T-helper 1 cell treated with Interleukin-12 subunit alpha and Interleukin-12 subunit beta and Interleukin-4 antibody, amounts not matched to agents 30 ng/mL and 1 ng/mL, for 36 hours (primary cell): ENCODE measurements at regions not wholly inside any gene's neighbourhood (a gene's known extent, or its start where the extent isn't known, plus 50 kb on each side); places are given as distances from the start of the nearest gene placed in this dataset.

ENCODE experiments used
- intact Hi-C: fragments of 100-400 bp; cut with micrococcal nuclease; formaldehyde crosslinking; loops from one replicate; pipeline ENCODE4 v1.15.1; 2024

- intact Hi-C loops: loop anchor here (2.0 to 5.0 kb wide), 2 partner anchors 101 to 425 kb away; no protein-coding TSS in a partner anchor
Measured at GRCh38 chr12:91978143-91978542, 167.5 kb downstream of the BTG1 start.

GRCh38 chr12:91975891-91976290 lies 169.8 kb downstream of the BTG1 start:
- intact Hi-C loops: loop anchor here (5.0 kb wide), 1 partner anchor 99 kb away; no protein-coding TSS in a partner anchor

GRCh38 chr12:91974541-91975085 lies 171.0 kb downstream of the BTG1 start:
- intact Hi-C loops: loop anchor here (5.0 kb wide), 1 partner anchor 97 kb away; no protein-coding TSS in a partner anchor

DNA sequence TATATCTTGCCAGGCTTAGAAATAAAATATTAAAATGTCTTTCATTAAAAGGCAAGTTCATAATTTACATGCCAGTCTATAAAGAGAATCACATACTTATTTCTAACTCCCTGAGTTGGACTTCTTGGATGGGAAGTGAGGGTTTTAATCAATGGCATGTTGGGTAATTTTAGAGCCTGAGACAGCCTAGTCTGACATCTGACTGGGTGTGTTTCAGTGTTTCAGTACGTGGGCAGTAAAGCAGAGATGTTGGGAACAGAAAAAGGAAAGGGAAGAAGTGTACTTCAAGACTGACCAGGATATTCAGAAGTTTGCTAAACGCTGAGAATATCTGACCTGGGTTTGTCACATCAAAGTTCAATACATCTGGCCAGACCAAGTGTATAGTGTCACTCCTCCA lies 171.8 kb downstream of the BTG1 start:
- intact Hi-C loops: no loop called here

DNA sequence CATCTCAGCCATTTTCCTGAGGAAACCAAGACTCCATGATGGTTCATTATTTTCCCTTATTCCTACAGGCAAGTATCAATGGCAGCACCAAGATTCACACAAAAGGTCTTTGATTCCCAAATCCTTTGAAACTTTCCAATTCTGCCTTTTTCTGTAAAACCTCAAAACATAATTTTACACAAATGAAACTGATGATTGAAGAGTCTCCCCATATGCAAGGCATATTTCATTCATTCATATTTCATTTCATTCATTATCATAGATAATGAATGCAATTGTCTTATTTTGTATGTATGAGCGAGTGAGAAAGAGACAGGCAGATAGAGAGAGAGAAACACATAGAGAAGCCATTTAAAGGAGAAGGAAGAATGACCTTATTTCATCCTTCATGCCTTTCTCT lies 172.8 kb downstream of the BTG1 start:
- intact Hi-C loops: no loop called here

- intact Hi-C loops: no loop called here
Measured at GRCh38 chr12:91968777-91969171, 176.9 kb downstream of the BTG1 start.

- intact Hi-C loops: no loop called here
Measured at GRCh38 chr12:91968076-91968776, 177.4 kb downstream of the BTG1 start.

DNA sequence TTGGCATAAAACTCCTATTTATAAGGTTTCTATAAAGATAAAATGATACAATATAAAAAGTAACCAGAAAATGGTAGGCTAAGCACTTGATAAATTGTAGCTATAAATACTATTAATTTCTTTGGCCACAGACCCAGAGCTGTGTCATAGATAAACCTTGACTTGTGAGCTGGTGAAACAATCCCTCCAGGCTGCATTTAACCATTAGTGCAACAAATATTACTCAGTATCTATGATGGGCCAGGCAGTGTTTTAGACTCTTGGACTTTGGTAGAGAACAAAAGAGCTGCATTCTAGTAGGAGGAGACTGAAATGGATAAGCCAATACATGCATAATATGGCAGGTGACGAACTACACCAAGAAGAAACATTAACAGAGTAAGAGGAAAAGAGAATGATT lies 178.1 kb downstream of the BTG1 start:
- intact Hi-C loops: no loop called here

- intact Hi-C loops: no loop called here
Measured at GRCh38 chr12:91965781-91966180, 179.9 kb downstream of the BTG1 start.

GRCh38 chr12:91964501-91964900 lies 181.1 kb downstream of the BTG1 start:
- intact Hi-C loops: no loop called here

DNA sequence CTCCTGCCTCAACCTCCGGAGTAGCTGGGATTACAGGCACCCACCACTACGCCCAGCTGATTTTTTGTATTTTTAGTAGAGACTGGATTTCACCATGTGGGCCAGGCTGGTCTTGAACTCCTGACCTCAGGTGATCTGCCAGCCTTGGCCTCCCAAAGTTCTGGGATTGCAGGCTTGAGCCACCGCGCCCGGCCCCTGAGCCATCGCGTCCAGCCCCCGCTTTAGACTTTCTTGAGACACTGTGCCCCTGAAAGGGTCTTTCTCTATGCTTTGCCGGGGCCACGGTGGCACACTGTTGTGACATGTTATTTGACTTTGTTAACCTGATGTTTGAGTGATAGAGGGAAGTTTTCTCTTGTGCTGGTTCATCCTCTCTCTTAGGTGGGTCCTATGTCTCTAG lies 186.4 kb downstream of the BTG1 start:
- intact Hi-C loops: no loop called here

- intact Hi-C loops: no loop called here
Measured at GRCh38 chr12:91958816-91959215, 186.8 kb downstream of the BTG1 start.

GRCh38 chr12:91954747-91955146 lies 190.9 kb downstream of the BTG1 start:
- intact Hi-C loops: no loop called here

GRCh38 chr12:91954326-91954725 lies 191.3 kb downstream of the BTG1 start:
- intact Hi-C loops: no loop called here

GRCh38 chr12:91952916-91953315 lies 192.7 kb downstream of the BTG1 start:
- intact Hi-C loops: no loop called here

DNA sequence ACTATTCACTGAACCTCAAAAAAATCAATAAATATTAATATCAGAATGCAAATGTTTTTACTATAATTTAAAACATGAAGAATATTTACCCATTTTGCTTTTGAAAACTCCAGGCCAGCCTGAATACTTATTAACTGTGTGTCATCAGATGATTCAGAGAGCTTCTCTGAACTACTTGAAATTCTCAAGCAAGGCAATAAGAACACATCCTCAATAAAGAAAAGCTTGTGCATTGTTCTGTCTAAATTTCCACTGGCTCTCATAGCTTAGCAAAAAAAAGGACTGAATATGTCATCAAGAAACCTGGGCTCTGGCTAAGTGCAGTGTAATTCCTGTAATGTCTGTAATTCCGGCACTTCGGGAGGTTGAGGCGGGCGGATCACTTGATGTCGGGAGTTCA lies 194.1 kb downstream of the BTG1 start:
- intact Hi-C loops: no loop called here

- intact Hi-C loops: no loop called here
Measured at GRCh38 chr12:91948504-91948903, 197.1 kb downstream of the BTG1 start.

GRCh38 chr12:91947459-91947858 lies 198.2 kb downstream of the BTG1 start:
- intact Hi-C loops: no loop called here

DNA sequence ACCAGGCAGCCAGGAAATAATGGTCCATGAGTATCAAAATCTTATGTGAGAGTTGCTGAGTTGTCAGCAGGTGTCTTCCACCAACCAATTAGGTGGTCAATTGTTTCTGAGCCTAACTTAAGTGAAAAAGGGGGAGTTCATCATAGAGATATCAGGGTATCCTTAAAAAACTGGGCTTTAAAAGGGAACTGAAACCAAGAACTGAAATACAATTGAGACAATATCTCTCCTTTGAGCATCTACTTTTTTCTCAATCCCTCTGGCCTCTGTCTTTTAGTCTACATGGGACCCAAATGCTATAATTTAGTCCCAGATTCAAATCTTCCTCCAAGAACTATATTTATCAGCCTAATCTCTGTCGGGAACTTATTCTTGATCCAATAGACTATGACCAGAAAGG lies 201.0 kb downstream of the BTG1 start:
- intact Hi-C loops: no loop called here

- intact Hi-C loops: no loop called here
Measured at GRCh38 chr12:91940826-91941570, 204.6 kb downstream of the BTG1 start.

- intact Hi-C loops: no loop called here
Measured at GRCh38 chr12:91940322-91940721, 205.3 kb downstream of the BTG1 start.

DNA sequence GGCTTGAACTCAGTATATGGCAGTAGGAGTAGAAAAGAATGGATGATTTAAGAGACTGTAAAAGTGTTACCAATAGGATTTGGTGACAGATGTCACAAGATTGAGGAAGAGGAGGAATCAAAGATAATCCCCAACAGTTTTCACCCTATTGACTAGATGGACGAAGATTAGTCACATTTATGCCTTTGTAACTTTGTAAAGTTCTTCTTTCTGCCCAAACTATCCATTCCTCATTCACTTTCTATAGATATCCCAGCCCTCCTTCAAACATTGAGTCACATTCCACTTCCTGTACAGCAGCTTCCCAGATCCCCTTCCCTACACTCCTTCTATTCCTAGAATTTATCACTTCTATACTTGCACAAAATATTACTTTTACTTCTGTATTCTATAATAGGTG lies 207.9 kb downstream of the BTG1 start:
- intact Hi-C loops: no loop called here

DNA sequence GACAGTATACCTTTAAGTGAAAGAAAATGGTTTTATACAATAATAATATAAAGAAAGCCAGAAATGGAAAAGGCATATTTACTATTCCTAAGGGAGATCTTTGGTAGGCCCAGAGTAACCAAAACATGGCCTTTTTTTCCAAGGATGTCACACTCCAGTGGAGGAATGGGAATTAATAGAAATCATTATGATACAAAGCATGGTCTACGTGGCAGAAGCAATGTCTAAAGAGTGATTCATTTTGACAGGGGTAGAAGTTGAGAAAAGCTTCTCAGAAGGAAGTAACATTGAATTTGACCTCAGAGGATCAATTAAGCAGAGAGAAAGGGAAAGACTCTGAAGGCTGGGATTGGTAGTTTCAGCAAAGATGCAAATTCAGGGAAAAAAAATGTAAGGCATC lies 208.6 kb downstream of the BTG1 start:
- intact Hi-C loops: no loop called here
